A549 (cell line): ENCODE measurements at regions not wholly inside any gene's neighbourhood (a gene's known extent, or its start where the extent isn't known, plus 50 kb on each side); places are given as distances from the start of the nearest gene placed in this dataset.

Experiments
- ATAC-seq, 2 experiments: fragments of 200-7000 bp in 1 of 2; fragments of >200 bp in 1 of 2; cut with Nextera tagmentation in 1 of 2; cut with Tn5 transposase in 1 of 2; 3 replicates each; pipeline versions ENCODE4 v1.8.0 to v1.9.1; 2018 to 2020; ENCODE audit warnings: mild to moderate bottlenecking in 1 of 2, moderate library complexity in 1 of 2
- CTCF ChIA-PET: fragments of 300-600 bp; sonication (Branson Sonifier 250); formaldehyde crosslinking; extraction: SDS; loops from one replicate; lab custom pipeline; 2021; ENCODE audit warnings: antibody characterized with exemption, inconsistent platforms; lab: Yijun Ruan, JAX
- POLR2A ChIA-PET: fragments of 350-600 bp; formaldehyde crosslinking; extraction: SDS; loops from one replicate; lab custom pipeline; 2021; ENCODE audit warnings: antibody characterized with exemption, inconsistent platforms; lab: Yijun Ruan, JAX
- DNase-seq, 2 experiments: peaks; one replicate each; pipeline versions ENCODE4 v3.0.0 to v3.0.0-alpha.2; 2011 to 2016; ENCODE audit warnings: low read depth in 1 of 2, low spot score in 1 of 2
- FAIRE-seq: peaks from 2 replicates; lab custom pipeline; 2011; peaks lifted over from hg19 to GRCh38; lab: Jason Lieb, UNC
- H3K27ac ChIP-seq, 2 experiments: fragments of >200 bp; sonication (Bioruptor Twin); formaldehyde crosslinking; 3 replicates each; pipeline ENCODE4 v1.5.1; 2016 to 2017
- H3K4me1 ChIP-seq: fragments of >200 bp; sonication (Bioruptor Twin); formaldehyde crosslinking; 3 replicates; pipeline ENCODE4 v1.6.1; 2016
- H3K4me2 ChIP-seq: fragments of >200 bp; sonication (Bioruptor Twin); formaldehyde crosslinking; 3 replicates; pipeline ENCODE4 v1.6.1; 2016
- H3K4me3 ChIP-seq: fragments of >200 bp; sonication (Bioruptor Twin); formaldehyde crosslinking; 3 replicates; pipeline ENCODE4 v1.5.1; 2016
- H3K9me3 ChIP-seq: fragments of >200 bp; sonication (Bioruptor Twin); formaldehyde crosslinking; 3 replicates; pipeline ENCODE4 v1.6.1; 2016
- BCL3 ChIP-seq: fragments of >200 bp; sonication (Bioruptor Twin); formaldehyde crosslinking; IDR thresholded peaks from 3 replicates; pipeline ENCODE4 v1.6.1; 2016
- CBX2 ChIP-seq: fragments of 200-600 bp; sonication (generic); IDR thresholded peaks from 2 replicates; pipeline ENCODE4 v1.6.1; 2016; ENCODE audit warnings: low read depth, mild to moderate bottlenecking, borderline replicate concordance
- CBX8 ChIP-seq: fragments of 200-600 bp; sonication (generic); IDR thresholded peaks from 2 replicates; pipeline ENCODE4 v1.6.1; 2016
- CHD4 ChIP-seq: fragments of 200-600 bp; sonication (generic); IDR thresholded peaks from 2 replicates; pipeline ENCODE4 v1.6.1; 2016; ENCODE audit warnings: antibody characterized with exemption, mild to moderate bottlenecking, borderline replicate concordance
- CTCF ChIP-seq: fragments of >200 bp; sonication (Bioruptor Twin); formaldehyde crosslinking; IDR thresholded peaks from 3 replicates; pipeline ENCODE4 v1.5.1; 2016
- EHMT2 ChIP-seq: fragments of 200-600 bp; sonication (generic); IDR thresholded peaks from 2 replicates; pipeline ENCODE4 v1.6.1; 2016; ENCODE audit warnings: antibody characterized with exemption, low read depth, mild to moderate bottlenecking, moderate library complexity
- EP300 ChIP-seq, 2 experiments: fragments of >200 bp; sonication (Bioruptor Twin); formaldehyde crosslinking; IDR thresholded peaks; 2 replicates in 1 of 2; 3 replicates in 1 of 2; pipeline ENCODE4 v1.6.1; 2016 to 2017
- FOSB ChIP-seq: fragments of 250-450 bp; sonication (Bioruptor Pico); IDR thresholded peaks from 2 replicates; pipeline ENCODE4 v1.5.0; 2020; ENCODE audit warnings: mild to moderate bottlenecking, moderate library complexity
- HEYL ChIP-seq: fragments of 250-450 bp; sonication (Bioruptor Pico); IDR thresholded peaks from 2 replicates; pipeline ENCODE4 v1.8.0; 2021; ENCODE audit warnings: mild to moderate bottlenecking, moderate library complexity
- HOXA7 ChIP-seq: fragments of 250-450 bp; sonication (Bioruptor Pico); IDR thresholded peaks from 2 replicates; pipeline ENCODE4 v1.5.0; 2020; ENCODE audit warnings: mild to moderate bottlenecking, moderate library complexity
- HOXB5 ChIP-seq: fragments of 250-450 bp; sonication (Bioruptor Pico); IDR thresholded peaks from 2 replicates; pipeline ENCODE4 v1.5.0; 2020; ENCODE audit warnings: mild to moderate bottlenecking, moderate library complexity
- JUNB ChIP-seq: fragments of >200 bp; sonication (Bioruptor Twin); formaldehyde crosslinking; IDR thresholded peaks from 2 replicates; pipeline ENCODE4 v1.6.1; 2016
- KDM5A ChIP-seq: fragments of 200-600 bp; sonication (generic); IDR thresholded peaks from 2 replicates; pipeline ENCODE4 v1.6.1; 2016; ENCODE audit warnings: antibody characterized with exemption, mild to moderate bottlenecking
- MAFK ChIP-seq: fragments of 450-650 bp; IDR thresholded peaks from 2 replicates; pipeline ENCODE4 v1.6.1; 2014; ENCODE audit not compliant: partially characterized antibody
- MAX ChIP-seq: IDR thresholded peaks from 2 replicates; pipeline ENCODE4 v1.6.1; 2012
- MAZ ChIP-seq: fragments of 150-350 bp; IDR thresholded peaks from 2 replicates; pipeline ENCODE4 v1.6.1; 2014; ENCODE audit warnings: antibody characterized with exemption, low read depth, low read length, borderline replicate concordance
- NFE2L2 ChIP-seq: fragments of 150-350 bp; conservative IDR thresholded peaks from 2 replicates; pipeline ENCODE4 v1.6.1; 2014; ENCODE audit warnings: low read length
- NPAS2 ChIP-seq: fragments of 250-450 bp; sonication (Bioruptor Pico); IDR thresholded peaks from 2 replicates; pipeline ENCODE4 v1.8.0; 2022; ENCODE audit warnings: mild to moderate bottlenecking, moderate library complexity, borderline replicate concordance
- NR3C1 ChIP-seq: fragments of >200 bp; sonication (Bioruptor Twin); formaldehyde crosslinking; IDR thresholded peaks from 3 replicates; pipeline ENCODE4 v1.6.1; 2017
- PHF8 ChIP-seq: fragments of 200-600 bp; sonication (generic); IDR thresholded peaks from 2 replicates; pipeline ENCODE4 v1.6.1; 2016; ENCODE audit warnings: low read depth, mild to moderate bottlenecking, antibody characterized with exemption, moderate library complexity, borderline replicate concordance
- POLR2AphosphoS2 ChIP-seq: conservative IDR thresholded peaks from 2 replicates; pipeline ENCODE4 v1.6.1; 2012; ENCODE audit warnings: low read length, improper control_type of control experiment, inconsistent platforms
- RAD21 ChIP-seq, 2 experiments: fragments of >200 bp in 1 of 2; sonication (Bioruptor Twin) in 1 of 2; formaldehyde crosslinking in 1 of 2; IDR thresholded peaks in 1 of 2; conservative IDR thresholded peaks in 1 of 2; 2 replicates in 1 of 2; 3 replicates in 1 of 2; pipeline ENCODE4 v1.6.1; 2012 to 2018; ENCODE audit warnings: inconsistent platforms in 1 of 2
- SMC3 ChIP-seq: fragments of >200 bp; sonication (Bioruptor Twin); formaldehyde crosslinking; IDR thresholded peaks from 3 replicates; pipeline ENCODE4 v1.6.1; 2018; ENCODE audit warnings: inconsistent platforms
- SREBF2 ChIP-seq: fragments of 450-650 bp; IDR thresholded peaks from 2 replicates; pipeline ENCODE4 v1.6.1; 2014; ENCODE audit warnings: mild to moderate bottlenecking, moderate library complexity
- TFCP2L1 ChIP-seq: fragments of 250-450 bp; sonication (Bioruptor Pico); IDR thresholded peaks from 2 replicates; pipeline ENCODE4 v1.5.0; 2021; ENCODE audit warnings: mild to moderate bottlenecking
- ZC3H11A ChIP-seq: fragments of 450-650 bp; IDR thresholded peaks from 2 replicates; pipeline ENCODE4 v1.6.1; 2014; ENCODE audit warnings: antibody characterized with exemption, mild to moderate bottlenecking
- ZNF302 ChIP-seq: fragments of 250-450 bp; sonication (Bioruptor Pico); IDR thresholded peaks from 2 replicates; pipeline ENCODE4 v1.9.0; 2021; ENCODE audit warnings: inconsistent platforms, mild to moderate bottlenecking, moderate library complexity
- ZSCAN20 ChIP-seq: fragments of 250-450 bp; sonication (Bioruptor Pico); IDR thresholded peaks from 2 replicates; pipeline ENCODE4 v1.8.0; 2022; ENCODE audit warnings: mild to moderate bottlenecking, moderate library complexity
- WGBS: methylation state at CpG from one replicate; pipeline ENCODE4 v1.1.6; 2017; ENCODE audit errors: missing lambda C conversion rate; 5-methylcytosine and 5-hydroxymethylcytosine counted together

- TF ChIP-seq JUNB: no peak
These were observed 1001.7 kb downstream of the PCDH17 start (continued) for GRCh38 chr13:58633226-58633625.

GRCh38 chr13:58655086-58655485 lies 1023.5 kb downstream of the PCDH17 start:
- ChIA-PET POLR2A (no interaction called here), CTCF (no interaction called here)
- TF ChIP-seq HEYL (CRISPR knock-in tag) (no peak), PHF8 (no peak), SMC3 (no peak), MAZ (no peak), EP300 (IDR thresholded peaks at IDR 0.05) (no peak), HOXA7 (CRISPR knock-in tag) (no peak), FOSB (CRISPR knock-in tag) (no peak), ZNF302 (CRISPR knock-in tag) (no peak), NPAS2 (CRISPR knock-in tag) (no peak), CBX2 (no peak), BCL3 (no peak), POLR2AphosphoS2 (no peak), CHD4 (no peak), NFE2L2 (no peak), SREBF2 (no peak), KDM5A (no peak), TFCP2L1 (CRISPR knock-in tag) (no peak)
- no peak overlapping the region for H3K4me3 ChIP-seq
- no peaks in the 10 kb centered on the region for H3K4me1 ChIP-seq
- no peak for ATAC-seq
- WGBS: 0% methylated on average over 3 of the region's 3 CpGs
- H3K9me3 ChIP-seq: no peaks in the 10 kb centered on the region
- H3K4me2 ChIP-seq: no peak overlapping the region
- no peak for DNase-seq
- no peak for FAIRE-seq
- H3K27ac ChIP-seq: no peak overlapping the region

GRCh38 chr13:58660826-58661225 lies 1029.3 kb downstream of the PCDH17 start:
- TF ChIP-seq ZNF302 (CRISPR knock-in tag) (no peak), ZC3H11A (no peak), ZSCAN20 (no peak), CBX8 (no peak), CBX2 (no peak), EP300 (IDR thresholded peaks at IDR 0.05) (no peak), BCL3 (no peak), MAFK (no peak), MAX (no peak), CTCF (no peak), NFE2L2 (no peak), EHMT2 (no peak), HOXB5 (CRISPR knock-in tag) (no peak), SMC3 (no peak), RAD21 (conservative IDR thresholded peaks at IDR 0.05 in 1 of 2, IDR thresholded peaks at IDR 0.05 in 1 of 2) (no peak), NR3C1 (no peak), PHF8 (no peak), JUNB (no peak)
- TF ChIP-seq, all 56 proteins: peak for 0
- DNase-seq (no peak), FAIRE-seq (no peak), ATAC-seq (no peak)
- Histone ChIP-seq H3K4me2 (no peak overlapping the region), H3K27ac (no peak overlapping the region), H3K9me3 (no peaks in the 10 kb centered on the region), H3K4me3 (no peak overlapping the region), H3K4me1 (no peaks in the 10 kb centered on the region)
- ChIA-PET CTCF (no interaction called here), POLR2A (no interaction called here)
